T-cell (primary cell): ENCODE measurements at regions not wholly inside any gene's neighbourhood (a gene's known extent, or its start where the extent isn't known, plus 50 kb on each side); places are given as distances from the start of the nearest gene placed in this dataset.
"Not testable (repeated sequence)": the region's sequence is repeated elsewhere in the genome, so short reads cannot be mapped to it uniquely, and the experiment has no call there.

Experiments
- ATAC-seq, 4 experiments: fragments of 200-7000 bp in 3 of 4; fragments of 150-1000 bp in 1 of 4; cut with Tn5 transposase; replicated peaks in 1 of 4; 1 replicate in 3 of 4; 2 replicates in 1 of 4; pipeline ENCODE4 v1.10.0; 2021; ENCODE audit warnings: moderate library complexity in 3 of 4, mild to moderate bottlenecking in 2 of 4, moderate number of reproducible peaks in 1 of 4
- CTCF ChIA-PET, 2 donors: fragments of 300-600 bp; sonication (Branson Sonifier 250); formaldehyde crosslinking; loops; one replicate each; lab custom pipeline; 2022; ENCODE audit warnings: antibody characterized with exemption in 2 of 2; lab: Charles Lee
- POLR2A ChIA-PET, 2 donors: fragments of 300-600 bp; sonication (Branson Sonifier 250); formaldehyde crosslinking; loops; one replicate each; lab custom pipeline; 2022; ENCODE audit warnings: antibody characterized with exemption in 2 of 2; lab: Charles Lee
- DNase-seq, 35 experiments: peaks; one replicate each; pipeline versions ENCODE4 v3.0.0 to v3.0.0-alpha.2; 2013 to 2023
- H3K27ac ChIP-seq: one replicate; pipeline ENCODE4 v1.5.1; 2013; ENCODE audit warnings: low read length
- H3K27me3 ChIP-seq, 2 experiments: replicated peaks in 1 of 2; 1 replicate in 1 of 2; 2 replicates in 1 of 2; pipeline versions ENCODE4 v1.6.1 to v1.7.0; 2013; ENCODE audit warnings: low read length in 1 of 2, mixed read lengths in 1 of 2; ENCODE audit not compliant: control insufficient read depth in 2 of 2, insufficient read depth in 2 of 2; ENCODE audit errors: extremely low read depth in 1 of 2
- H3K36me3 ChIP-seq, 2 donors: 1 replicate in 1 of 2; 2 replicates in 1 of 2; pipeline versions ENCODE4 v1.6.1 to v1.7.0; 2013; ENCODE audit warnings: low read length in 1 of 2; ENCODE audit not compliant: control insufficient read depth in 2 of 2, insufficient read depth in 1 of 2; ENCODE audit errors: extremely low read depth in 1 of 2
- H3K4me1 ChIP-seq, 2 experiments: 1 replicate in 1 of 2; 2 replicates in 1 of 2; pipeline versions ENCODE4 v1.6.1 to v1.7.0; 2013; ENCODE audit warnings: low read length in 2 of 2, mixed read lengths in 1 of 2; ENCODE audit not compliant: insufficient read depth in 2 of 2, control insufficient read depth in 1 of 2; ENCODE audit errors: extremely low read depth in 1 of 2
- H3K4me3 ChIP-seq, 2 donors: 1 replicate in 1 of 2; 2 replicates in 1 of 2; pipeline versions ENCODE4 v1.5.1 to v1.7.0; 2013; ENCODE audit warnings: mild to moderate bottlenecking in 2 of 2, low read length in 1 of 2, moderate library complexity in 1 of 2; ENCODE audit not compliant: control insufficient read depth in 1 of 2; ENCODE audit errors: extremely low read depth in 1 of 2
- H3K9me3 ChIP-seq: 2 replicates; pipeline ENCODE4 v1.7.0; 2013
- H3K27ac Mint-ChIP-seq, 2 donors: one replicate each; pipeline ENCODE4 v1.8.0; 2020 to 2021; ENCODE audit warnings: mild to moderate bottlenecking in 2 of 2, mixed read lengths in 2 of 2
- H3K27me3 Mint-ChIP-seq, 2 donors: one replicate each; pipeline ENCODE4 v1.8.0; 2021 to 2022; ENCODE audit warnings: mixed read lengths in 2 of 2
- H3K36me3 Mint-ChIP-seq: one replicate; pipeline ENCODE4 v1.8.0; 2021; ENCODE audit warnings: mixed read lengths
- H3K4me1 Mint-ChIP-seq, 3 donors: one replicate each; pipeline ENCODE4 v1.8.0; 2020 to 2022; ENCODE audit warnings: mixed read lengths in 3 of 3, mild to moderate bottlenecking in 1 of 3
- H3K4me3 Mint-ChIP-seq, 3 donors: one replicate each; pipeline ENCODE4 v1.8.0; 2020 to 2022; ENCODE audit warnings: mild to moderate bottlenecking in 3 of 3, mixed read lengths in 3 of 3, moderate library complexity in 3 of 3
- H3K9me3 Mint-ChIP-seq, 3 donors: one replicate each; pipeline ENCODE4 v1.8.0; 2020 to 2022; ENCODE audit warnings: mixed read lengths in 3 of 3
- WGBS: methylation state at CpG from one replicate; pipeline ENCODE4 v1.1.5; 2013; ENCODE audit warnings: missing lambda C conversion rate; ENCODE audit not compliant: insufficient coverage; 5-methylcytosine and 5-hydroxymethylcytosine counted together

- no peak for DNase-seq
- Mint-ChIP-seq H3K9me3 (peaks cover 0 to 4% (median 0%) of the 10 kb centered on the region in 3 donors), H3K36me3 (no peaks in the 10 kb centered on the region), H3K27ac (no peak overlapping the region), H3K27me3 (peaks cover 0 to 6% of the 10 kb centered on the region in 2 donors), H3K4me3 (no peak overlapping the region), H3K4me1 (no peaks in the 10 kb centered on the region)
- no peak for ATAC-seq
- H3K4me1 ChIP-seq, result no peaks in the 10 kb centered on the region
- no peak overlapping the region for H3K27ac ChIP-seq
- H3K36me3 ChIP-seq, result no peaks in the 10 kb centered on the region
- H3K9me3 ChIP-seq, result no peaks in the 10 kb centered on the region
- no CpG with 5 or more reads among the region's 1 CpG for WGBS
- no peak overlapping the region for H3K4me3 ChIP-seq
- CTCF ChIA-PET, result no interaction called here
- POLR2A ChIA-PET, result no interaction called here
- no peaks in the 10 kb centered on the region for H3K27me3 ChIP-seq
Observed at GRCh38 chr3:75262661-75263060, 401.5 kb upstream of the FRG2C start.

GRCh38 chr3:75265897-75266296, 398.2 kb upstream of the FRG2C start:
- H3K27ac ChIP-seq, result no peak overlapping the region
- DNase-seq (no peak), ATAC-seq (no peak)
- Mint-ChIP-seq H3K9me3 (no peaks in the 10 kb centered on the region), H3K27ac (no peak overlapping the region), H3K4me1 (no peaks in the 10 kb centered on the region), H3K27me3 (peaks cover 0 to 6% of the 10 kb centered on the region in 2 donors), H3K4me3 (no peak overlapping the region), H3K36me3 (no peaks in the 10 kb centered on the region)
- CTCF ChIA-PET, result interaction anchor here in 1 of 2 donors (0.7 kb wide), 1 partner anchor 541 kb away, joined by 4 read pairs; no protein-coding TSS in a partner anchor
- no peaks in the 10 kb centered on the region for H3K36me3 ChIP-seq
- WGBS, result no CpG with 5 or more reads among the region's 3 CpGs
- H3K4me1 ChIP-seq, result no peaks in the 10 kb centered on the region
- H3K27me3 ChIP-seq, result no peaks in the 10 kb centered on the region
- no peak overlapping the region for H3K4me3 ChIP-seq
- H3K9me3 ChIP-seq, result no peaks in the 10 kb centered on the region
- POLR2A ChIA-PET, result no interaction called here

GRCh38 chr3:75268576-75268975, 395.6 kb upstream of the FRG2C start:
- H3K27me3 Mint-ChIP-seq, H3K27ac Mint-ChIP-seq, H3K36me3 Mint-ChIP-seq: not testable (repeated sequence)

GRCh38 chr3:75272237-75272636, 391.9 kb upstream of the FRG2C start:
- H3K36me3 Mint-ChIP-seq, DNase-seq, H3K4me3 Mint-ChIP-seq, CTCF ChIA-PET, H3K4me3 ChIP-seq, ATAC-seq, H3K9me3 Mint-ChIP-seq, H3K4me1 ChIP-seq, H3K27me3 ChIP-seq, H3K4me1 Mint-ChIP-seq, H3K9me3 ChIP-seq, H3K27ac ChIP-seq, H3K36me3 ChIP-seq, H3K27ac Mint-ChIP-seq, H3K27me3 Mint-ChIP-seq, POLR2A ChIA-PET: not testable (repeated sequence)
- no CpG with 5 or more reads among the region's 4 CpGs for WGBS

More at GRCh38 chr3:75268576-75268975, 395.6 kb upstream of the FRG2C start:
- H3K4me3 Mint-ChIP-seq, H3K9me3 ChIP-seq, H3K27me3 ChIP-seq, DNase-seq, H3K4me3 ChIP-seq, H3K27ac ChIP-seq, H3K4me1 ChIP-seq, POLR2A ChIA-PET, H3K9me3 Mint-ChIP-seq, ATAC-seq, H3K4me1 Mint-ChIP-seq, CTCF ChIA-PET, H3K36me3 ChIP-seq: not testable (repeated sequence)
- no CpG with 5 or more reads among the region's 2 CpGs for WGBS

GRCh38 chr3:75272691-75273090, 391.4 kb upstream of the FRG2C start:
- no peak overlapping the region for H3K27ac Mint-ChIP-seq
- H3K27me3 Mint-ChIP-seq, result no peaks in the 10 kb centered on the region
- no peaks in the 10 kb centered on the region for H3K36me3 ChIP-seq
- ATAC-seq (no peak), DNase-seq (no peak)
- H3K4me3 Mint-ChIP-seq, result no peak overlapping the region
- H3K27ac ChIP-seq, result no peak overlapping the region
- H3K4me1 Mint-ChIP-seq, result no peaks in the 10 kb centered on the region
- no peaks in the 10 kb centered on the region for H3K27me3 ChIP-seq
- no peaks in the 10 kb centered on the region for H3K9me3 Mint-ChIP-seq
- 60% methylated on average over 1 of the region's 2 CpGs for WGBS
- H3K36me3 Mint-ChIP-seq, result no peaks in the 10 kb centered on the region
- CTCF ChIA-PET, result interaction anchor here (0.6 to 0.7 kb wide), 2 partner anchors 288 to 364 kb away, joined by 3 to 5 read pairs; no protein-coding TSS in a partner anchor
- no peaks in the 10 kb centered on the region for H3K4me1 ChIP-seq
- POLR2A ChIA-PET, result no interaction called here
- no peak overlapping the region for H3K4me3 ChIP-seq
- H3K9me3 ChIP-seq, result no peaks in the 10 kb centered on the region

- H3K36me3 Mint-ChIP-seq, POLR2A ChIA-PET, H3K9me3 Mint-ChIP-seq, H3K4me1 Mint-ChIP-seq, ATAC-seq, CTCF ChIA-PET, DNase-seq, H3K4me3 ChIP-seq, H3K9me3 ChIP-seq, H3K27me3 ChIP-seq, H3K27ac ChIP-seq, H3K4me1 ChIP-seq, H3K4me3 Mint-ChIP-seq, H3K27ac Mint-ChIP-seq, H3K36me3 ChIP-seq, H3K27me3 Mint-ChIP-seq: not testable (repeated sequence)
- 0% methylated on average over 1 of the region's 3 CpGs for WGBS
Observed at GRCh38 chr3:75285531-75286148, 378.5 kb upstream of the FRG2C start.
